H9 (cell line): ENCODE measurements at regions not wholly inside any gene's neighbourhood (a gene's known extent, or its start where the extent isn't known, plus 50 kb on each side); places are given as distances from the start of the nearest gene placed in this dataset.

Experiments used
- DNase-seq: peaks from one replicate; pipeline ENCODE4 v3.0.0-alpha.2; 2017
- H2AFZ ChIP-seq: one replicate; pipeline ENCODE4 v1.6.1; 2013; ENCODE audit warnings: mild to moderate bottlenecking, low read length, control low read depth, moderate library complexity
- H2AK5ac ChIP-seq: 2 replicates; pipeline ENCODE4 v1.6.1; 2013; ENCODE audit warnings: low read length, control low read depth, mixed read lengths; ENCODE audit not compliant: insufficient read length
- H2BK120ac ChIP-seq: one replicate; pipeline ENCODE4 v1.6.1; 2013; ENCODE audit warnings: low read depth, mild to moderate bottlenecking, low read length, control low read depth, inconsistent platforms; ENCODE audit not compliant: poor library complexity, severe bottlenecking
- H2BK12ac ChIP-seq: 2 replicates; pipeline ENCODE4 v1.6.1; 2013; ENCODE audit warnings: low read length, control low read depth, mixed read lengths, low read depth; ENCODE audit not compliant: insufficient read length
- H2BK15ac ChIP-seq: 2 replicates; pipeline ENCODE4 v1.6.1; 2013; ENCODE audit warnings: low read depth, low read length, control low read depth
- H2BK20ac ChIP-seq: one replicate; pipeline ENCODE4 v1.6.1; 2013; ENCODE audit warnings: low read depth, mild to moderate bottlenecking, low read length, control low read depth, inconsistent platforms; ENCODE audit not compliant: poor library complexity, severe bottlenecking
- H2BK5ac ChIP-seq: 2 replicates; pipeline ENCODE4 v1.6.1; 2013; ENCODE audit warnings: low read length, control low read depth, mixed read lengths; ENCODE audit not compliant: insufficient read length
- H3K14ac ChIP-seq: 2 replicates; pipeline ENCODE4 v1.6.1; 2013; ENCODE audit warnings: low read length, control low read depth; ENCODE audit not compliant: insufficient read depth
- H3K18ac ChIP-seq: 2 replicates; pipeline ENCODE4 v1.6.1; 2013; ENCODE audit warnings: low read depth, mild to moderate bottlenecking, mixed read lengths, low read length, control low read depth; ENCODE audit not compliant: insufficient read length
- H3K23ac ChIP-seq: 2 replicates; pipeline ENCODE4 v1.6.1; 2013; ENCODE audit warnings: low read length, control low read depth, mixed read lengths, low read depth; ENCODE audit not compliant: insufficient read length
- H3K23me2 ChIP-seq: 2 replicates; pipeline ENCODE4 v1.6.1; 2013; ENCODE audit warnings: low read depth, mild to moderate bottlenecking, mixed read lengths, low read length, control low read depth; ENCODE audit not compliant: insufficient read length, poor library complexity, severe bottlenecking
- H3K27ac ChIP-seq: 2 replicates; pipeline ENCODE4 v1.5.1; 2013; ENCODE audit warnings: low read length, control low read depth, mixed read lengths, low read depth; ENCODE audit not compliant: insufficient read length
- H3K27me3 ChIP-seq: 2 replicates; pipeline ENCODE4 v1.6.1; 2013; ENCODE audit warnings: low read length, control low read depth, inconsistent platforms; ENCODE audit not compliant: insufficient read depth
- H3K4ac ChIP-seq: 2 replicates; pipeline ENCODE4 v1.6.1; 2013; ENCODE audit warnings: low read depth, mild to moderate bottlenecking, control low read depth, inconsistent platforms, low read length, moderate library complexity
- H3K4me1 ChIP-seq: 2 replicates; pipeline ENCODE4 v1.6.1; 2013; ENCODE audit warnings: low read length, control low read depth, inconsistent platforms; ENCODE audit not compliant: insufficient read depth
- H3K4me2 ChIP-seq: 2 replicates; pipeline ENCODE4 v1.6.1; 2013; ENCODE audit warnings: low read length, control low read depth, mixed read lengths; ENCODE audit not compliant: insufficient read length, insufficient read depth
- H3K56ac ChIP-seq: 2 replicates; pipeline ENCODE4 v1.6.1; 2013; ENCODE audit warnings: low read depth, mild to moderate bottlenecking, mixed read lengths, low read length, control low read depth; ENCODE audit not compliant: insufficient read length
- H3K79me1 ChIP-seq: 2 replicates; pipeline ENCODE4 v1.6.1; 2013; ENCODE audit warnings: low read depth, mild to moderate bottlenecking, moderate library complexity, low read length, control low read depth, inconsistent platforms; ENCODE audit not compliant: insufficient read depth, poor library complexity, severe bottlenecking
- H3K79me2 ChIP-seq: 2 replicates; pipeline ENCODE4 v1.6.1; 2013; ENCODE audit warnings: low read length, control low read depth, inconsistent platforms; ENCODE audit not compliant: insufficient read depth
- H3K9ac ChIP-seq: 2 replicates; pipeline ENCODE4 v1.6.1; 2013; ENCODE audit warnings: low read length, control low read depth, mixed read lengths; ENCODE audit not compliant: insufficient read length; ENCODE audit errors: extremely low read depth
- H3K9me3 ChIP-seq: one replicate; pipeline ENCODE4 v1.6.1; 2013; ENCODE audit warnings: low read depth, low read length, inconsistent platforms; ENCODE audit not compliant: control insufficient read depth
- H3T11ph ChIP-seq: one replicate; pipeline ENCODE4 v1.6.1; 2013; ENCODE audit warnings: mild to moderate bottlenecking, low read length, control low read depth, inconsistent platforms
- H4K20me1 ChIP-seq: one replicate; pipeline ENCODE4 v1.6.1; 2013; ENCODE audit not compliant: control insufficient read depth, insufficient read length, insufficient read depth
- H4K5ac ChIP-seq: 2 replicates; pipeline ENCODE4 v1.6.1; 2013; ENCODE audit warnings: low read depth, mild to moderate bottlenecking, mixed read lengths, low read length, control low read depth; ENCODE audit not compliant: insufficient read length
- H4K8ac ChIP-seq: replicated peaks from 2 replicates; pipeline ENCODE4 v1.6.1; 2013; ENCODE audit warnings: low read length, control low read depth, mixed read lengths, low read depth; ENCODE audit not compliant: insufficient read length
- H4K91ac ChIP-seq: 2 replicates; pipeline ENCODE4 v1.6.1; 2013; ENCODE audit warnings: low read depth, mild to moderate bottlenecking, moderate library complexity, mixed read lengths, low read length, control low read depth; ENCODE audit not compliant: insufficient read length
- H3K27ac Mint-ChIP-seq, 3 experiments: 2 replicates in 2 of 3; 3 replicates in 1 of 3; pipeline ENCODE4 v1.8.0; 2020 to 2021; ENCODE audit warnings: mixed read lengths in 3 of 3, mild to moderate bottlenecking in 1 of 3, moderate library complexity in 1 of 3
- H3K27me3 Mint-ChIP-seq: 2 replicates; pipeline ENCODE4 v1.8.0; 2021; ENCODE audit warnings: low read depth, mild to moderate bottlenecking, moderate library complexity, mixed read lengths
- H3K36me3 Mint-ChIP-seq, 3 experiments: 2 replicates in 2 of 3; 3 replicates in 1 of 3; pipeline ENCODE4 v1.8.0; 2020 to 2021; ENCODE audit warnings: low read depth in 3 of 3, mixed read lengths in 3 of 3; ENCODE audit not compliant: insufficient read depth in 1 of 3
- H3K4me1 Mint-ChIP-seq, 2 experiments: 2 replicates each; pipeline ENCODE4 v1.8.0; 2020; ENCODE audit warnings: mixed read lengths in 2 of 2
- H3K4me3 Mint-ChIP-seq, 2 experiments: 2 replicates in 1 of 2; 3 replicates in 1 of 2; pipeline ENCODE4 v1.8.0; 2020 to 2021; ENCODE audit warnings: mild to moderate bottlenecking in 2 of 2, mixed read lengths in 2 of 2, moderate library complexity in 1 of 2
- H3K9me3 Mint-ChIP-seq, 2 experiments: 2 replicates in 1 of 2; 3 replicates in 1 of 2; pipeline ENCODE4 v1.8.0; 2020; ENCODE audit warnings: mild to moderate bottlenecking in 2 of 2, mixed read lengths in 2 of 2, moderate library complexity in 1 of 2
- TF ChIP-seq, protein P1 (sequence below): fragments of 200-600 bp; sonication (generic); conservative IDR thresholded peaks from 3 replicates; pipeline ENCODE4 v1.8.0; 2021; ENCODE audit warnings: antibody characterized with exemption, mild to moderate bottlenecking

DNA sequence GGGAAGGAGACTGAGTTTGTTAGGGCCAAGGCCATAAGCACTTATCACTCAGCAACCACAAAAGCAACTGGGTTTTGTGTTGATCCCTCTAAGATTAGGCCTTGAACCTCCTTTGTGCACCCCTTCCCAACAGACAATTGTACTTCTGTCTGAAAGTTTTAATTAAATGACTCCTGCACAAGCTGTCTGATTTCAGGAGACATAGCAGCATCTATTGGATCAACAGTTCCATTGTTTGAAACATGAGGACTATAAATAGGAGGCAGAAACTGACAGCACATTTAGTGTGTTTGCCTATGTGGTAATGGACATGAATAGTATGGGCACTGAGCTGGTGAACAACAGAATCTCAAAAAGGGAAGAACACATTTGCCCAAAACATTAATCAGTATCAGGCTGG, 167.3 kb upstream of the KCNJ6 start:
- no peak overlapping the region for H3K27ac ChIP-seq
- H2BK120ac ChIP-seq: no peak overlapping the region
- no peaks in the 10 kb centered on the region for H3K27me3 ChIP-seq
- no peak overlapping the region for H3K9ac ChIP-seq
- H2BK5ac ChIP-seq: no peak overlapping the region
- no peak overlapping the region for H3T11ph ChIP-seq
- no peak overlapping the region for H3K56ac ChIP-seq
- no peaks in the 10 kb centered on the region for H3K4me1 ChIP-seq
- no peaks in the 10 kb centered on the region for H3K9me3 ChIP-seq
- no peaks in the 10 kb centered on the region for H3K23me2 ChIP-seq
- H3K23ac ChIP-seq: no peak overlapping the region
- TF ChIP-seq, protein P1, sequence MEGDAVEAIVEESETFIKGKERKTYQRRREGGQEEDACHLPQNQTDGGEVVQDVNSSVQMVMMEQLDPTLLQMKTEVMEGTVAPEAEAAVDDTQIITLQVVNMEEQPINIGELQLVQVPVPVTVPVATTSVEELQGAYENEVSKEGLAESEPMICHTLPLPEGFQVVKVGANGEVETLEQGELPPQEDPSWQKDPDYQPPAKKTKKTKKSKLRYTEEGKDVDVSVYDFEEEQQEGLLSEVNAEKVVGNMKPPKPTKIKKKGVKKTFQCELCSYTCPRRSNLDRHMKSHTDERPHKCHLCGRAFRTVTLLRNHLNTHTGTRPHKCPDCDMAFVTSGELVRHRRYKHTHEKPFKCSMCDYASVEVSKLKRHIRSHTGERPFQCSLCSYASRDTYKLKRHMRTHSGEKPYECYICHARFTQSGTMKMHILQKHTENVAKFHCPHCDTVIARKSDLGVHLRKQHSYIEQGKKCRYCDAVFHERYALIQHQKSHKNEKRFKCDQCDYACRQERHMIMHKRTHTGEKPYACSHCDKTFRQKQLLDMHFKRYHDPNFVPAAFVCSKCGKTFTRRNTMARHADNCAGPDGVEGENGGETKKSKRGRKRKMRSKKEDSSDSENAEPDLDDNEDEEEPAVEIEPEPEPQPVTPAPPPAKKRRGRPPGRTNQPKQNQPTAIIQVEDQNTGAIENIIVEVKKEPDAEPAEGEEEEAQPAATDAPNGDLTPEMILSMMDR: no peak
- H2AK5ac ChIP-seq: no peak overlapping the region
- no peak overlapping the region for H4K8ac ChIP-seq
- no peaks in the 10 kb centered on the region for H3K79me1 ChIP-seq
- Mint-ChIP-seq H3K4me3 (no peak overlapping the region), H3K27ac (no peak overlapping the region), H3K4me1 (no peaks in the 10 kb centered on the region), H3K27me3 (no peaks in the 10 kb centered on the region; the same call in 1 of the 2 replicates), H3K9me3 (no peaks in the 10 kb centered on the region), H3K36me3 (no peaks in the 10 kb centered on the region)
- no peak overlapping the region for H4K91ac ChIP-seq
- no peak overlapping the region for H2BK15ac ChIP-seq
- no peak overlapping the region for H3K4me2 ChIP-seq
- H2BK12ac ChIP-seq: no peak overlapping the region
- no peak overlapping the region for H2AFZ ChIP-seq
- H3K4ac ChIP-seq: no peak overlapping the region
- H4K5ac ChIP-seq: no peak overlapping the region
- no peak for DNase-seq
- H2BK20ac ChIP-seq: no peak overlapping the region
- no peaks in the 10 kb centered on the region for H3K79me2 ChIP-seq
- no peaks in the 10 kb centered on the region for H4K20me1 ChIP-seq
- no peak overlapping the region for H3K18ac ChIP-seq
- no peak overlapping the region for H3K14ac ChIP-seq
